H9 (cell line): ENCODE measurements at regions not wholly inside any gene's neighbourhood (a gene's known extent, or its start where the extent isn't known, plus 50 kb on each side); places are given as distances from the start of the nearest gene placed in this dataset.

Experiments used
- DNase-seq: peaks from one replicate; pipeline ENCODE4 v3.0.0-alpha.2; 2017
- H2AFZ ChIP-seq: one replicate; pipeline ENCODE4 v1.6.1; 2013; ENCODE audit warnings: mild to moderate bottlenecking, low read length, control low read depth, moderate library complexity
- H2AK5ac ChIP-seq: 2 replicates; pipeline ENCODE4 v1.6.1; 2013; ENCODE audit warnings: low read length, control low read depth, mixed read lengths; ENCODE audit not compliant: insufficient read length
- H2BK120ac ChIP-seq: one replicate; pipeline ENCODE4 v1.6.1; 2013; ENCODE audit warnings: low read depth, mild to moderate bottlenecking, low read length, control low read depth, inconsistent platforms; ENCODE audit not compliant: poor library complexity, severe bottlenecking
- H2BK12ac ChIP-seq: 2 replicates; pipeline ENCODE4 v1.6.1; 2013; ENCODE audit warnings: low read length, control low read depth, mixed read lengths, low read depth; ENCODE audit not compliant: insufficient read length
- H2BK15ac ChIP-seq: 2 replicates; pipeline ENCODE4 v1.6.1; 2013; ENCODE audit warnings: low read depth, low read length, control low read depth
- H2BK20ac ChIP-seq: one replicate; pipeline ENCODE4 v1.6.1; 2013; ENCODE audit warnings: low read depth, mild to moderate bottlenecking, low read length, control low read depth, inconsistent platforms; ENCODE audit not compliant: poor library complexity, severe bottlenecking
- H2BK5ac ChIP-seq: 2 replicates; pipeline ENCODE4 v1.6.1; 2013; ENCODE audit warnings: low read length, control low read depth, mixed read lengths; ENCODE audit not compliant: insufficient read length
- H3K14ac ChIP-seq: 2 replicates; pipeline ENCODE4 v1.6.1; 2013; ENCODE audit warnings: low read length, control low read depth; ENCODE audit not compliant: insufficient read depth
- H3K18ac ChIP-seq: 2 replicates; pipeline ENCODE4 v1.6.1; 2013; ENCODE audit warnings: low read depth, mild to moderate bottlenecking, mixed read lengths, low read length, control low read depth; ENCODE audit not compliant: insufficient read length
- H3K23ac ChIP-seq: 2 replicates; pipeline ENCODE4 v1.6.1; 2013; ENCODE audit warnings: low read length, control low read depth, mixed read lengths, low read depth; ENCODE audit not compliant: insufficient read length
- H3K23me2 ChIP-seq: 2 replicates; pipeline ENCODE4 v1.6.1; 2013; ENCODE audit warnings: low read depth, mild to moderate bottlenecking, mixed read lengths, low read length, control low read depth; ENCODE audit not compliant: insufficient read length, poor library complexity, severe bottlenecking
- H3K27ac ChIP-seq: 2 replicates; pipeline ENCODE4 v1.5.1; 2013; ENCODE audit warnings: low read length, control low read depth, mixed read lengths, low read depth; ENCODE audit not compliant: insufficient read length
- H3K27me3 ChIP-seq: 2 replicates; pipeline ENCODE4 v1.6.1; 2013; ENCODE audit warnings: low read length, control low read depth, inconsistent platforms; ENCODE audit not compliant: insufficient read depth
- H3K4ac ChIP-seq: 2 replicates; pipeline ENCODE4 v1.6.1; 2013; ENCODE audit warnings: low read depth, mild to moderate bottlenecking, control low read depth, inconsistent platforms, low read length, moderate library complexity
- H3K4me1 ChIP-seq: 2 replicates; pipeline ENCODE4 v1.6.1; 2013; ENCODE audit warnings: low read length, control low read depth, inconsistent platforms; ENCODE audit not compliant: insufficient read depth
- H3K4me2 ChIP-seq: 2 replicates; pipeline ENCODE4 v1.6.1; 2013; ENCODE audit warnings: low read length, control low read depth, mixed read lengths; ENCODE audit not compliant: insufficient read length, insufficient read depth
- H3K56ac ChIP-seq: 2 replicates; pipeline ENCODE4 v1.6.1; 2013; ENCODE audit warnings: low read depth, mild to moderate bottlenecking, mixed read lengths, low read length, control low read depth; ENCODE audit not compliant: insufficient read length
- H3K79me1 ChIP-seq: 2 replicates; pipeline ENCODE4 v1.6.1; 2013; ENCODE audit warnings: low read depth, mild to moderate bottlenecking, moderate library complexity, low read length, control low read depth, inconsistent platforms; ENCODE audit not compliant: insufficient read depth, poor library complexity, severe bottlenecking
- H3K79me2 ChIP-seq: 2 replicates; pipeline ENCODE4 v1.6.1; 2013; ENCODE audit warnings: low read length, control low read depth, inconsistent platforms; ENCODE audit not compliant: insufficient read depth
- H3K9ac ChIP-seq: 2 replicates; pipeline ENCODE4 v1.6.1; 2013; ENCODE audit warnings: low read length, control low read depth, mixed read lengths; ENCODE audit not compliant: insufficient read length; ENCODE audit errors: extremely low read depth
- H3K9me3 ChIP-seq: one replicate; pipeline ENCODE4 v1.6.1; 2013; ENCODE audit warnings: low read depth, low read length, inconsistent platforms; ENCODE audit not compliant: control insufficient read depth
- H3T11ph ChIP-seq: one replicate; pipeline ENCODE4 v1.6.1; 2013; ENCODE audit warnings: mild to moderate bottlenecking, low read length, control low read depth, inconsistent platforms
- H4K20me1 ChIP-seq: one replicate; pipeline ENCODE4 v1.6.1; 2013; ENCODE audit not compliant: control insufficient read depth, insufficient read length, insufficient read depth
- H4K5ac ChIP-seq: 2 replicates; pipeline ENCODE4 v1.6.1; 2013; ENCODE audit warnings: low read depth, mild to moderate bottlenecking, mixed read lengths, low read length, control low read depth; ENCODE audit not compliant: insufficient read length
- H4K8ac ChIP-seq: replicated peaks from 2 replicates; pipeline ENCODE4 v1.6.1; 2013; ENCODE audit warnings: low read length, control low read depth, mixed read lengths, low read depth; ENCODE audit not compliant: insufficient read length
- H4K91ac ChIP-seq: 2 replicates; pipeline ENCODE4 v1.6.1; 2013; ENCODE audit warnings: low read depth, mild to moderate bottlenecking, moderate library complexity, mixed read lengths, low read length, control low read depth; ENCODE audit not compliant: insufficient read length
- H3K27ac Mint-ChIP-seq, 3 experiments: 2 replicates in 2 of 3; 3 replicates in 1 of 3; pipeline ENCODE4 v1.8.0; 2020 to 2021; ENCODE audit warnings: mixed read lengths in 3 of 3, mild to moderate bottlenecking in 1 of 3, moderate library complexity in 1 of 3
- H3K27me3 Mint-ChIP-seq: 2 replicates; pipeline ENCODE4 v1.8.0; 2021; ENCODE audit warnings: low read depth, mild to moderate bottlenecking, moderate library complexity, mixed read lengths
- H3K36me3 Mint-ChIP-seq, 3 experiments: 2 replicates in 2 of 3; 3 replicates in 1 of 3; pipeline ENCODE4 v1.8.0; 2020 to 2021; ENCODE audit warnings: low read depth in 3 of 3, mixed read lengths in 3 of 3; ENCODE audit not compliant: insufficient read depth in 1 of 3
- H3K4me1 Mint-ChIP-seq, 2 experiments: 2 replicates each; pipeline ENCODE4 v1.8.0; 2020; ENCODE audit warnings: mixed read lengths in 2 of 2
- H3K4me3 Mint-ChIP-seq, 2 experiments: 2 replicates in 1 of 2; 3 replicates in 1 of 2; pipeline ENCODE4 v1.8.0; 2020 to 2021; ENCODE audit warnings: mild to moderate bottlenecking in 2 of 2, mixed read lengths in 2 of 2, moderate library complexity in 1 of 2
- H3K9me3 Mint-ChIP-seq, 2 experiments: 2 replicates in 1 of 2; 3 replicates in 1 of 2; pipeline ENCODE4 v1.8.0; 2020; ENCODE audit warnings: mild to moderate bottlenecking in 2 of 2, mixed read lengths in 2 of 2, moderate library complexity in 1 of 2
- WGBS: extraction: QIAGEN DNeasy Blood & Tissue Kit; methylation state at CpG from one replicate; pipeline ENCODE4 v1.1.7; 2013; ENCODE audit warnings: missing lambda C conversion rate, low lambda C conversion rate, mixed read lengths; ENCODE audit not compliant: insufficient read length; ENCODE audit errors: extremely low coverage; 5-methylcytosine and 5-hydroxymethylcytosine counted together
- TF ChIP-seq, protein P1 (sequence below): fragments of 200-600 bp; sonication (generic); conservative IDR thresholded peaks from 3 replicates; pipeline ENCODE4 v1.8.0; 2021; ENCODE audit warnings: antibody characterized with exemption, mild to moderate bottlenecking

DNA sequence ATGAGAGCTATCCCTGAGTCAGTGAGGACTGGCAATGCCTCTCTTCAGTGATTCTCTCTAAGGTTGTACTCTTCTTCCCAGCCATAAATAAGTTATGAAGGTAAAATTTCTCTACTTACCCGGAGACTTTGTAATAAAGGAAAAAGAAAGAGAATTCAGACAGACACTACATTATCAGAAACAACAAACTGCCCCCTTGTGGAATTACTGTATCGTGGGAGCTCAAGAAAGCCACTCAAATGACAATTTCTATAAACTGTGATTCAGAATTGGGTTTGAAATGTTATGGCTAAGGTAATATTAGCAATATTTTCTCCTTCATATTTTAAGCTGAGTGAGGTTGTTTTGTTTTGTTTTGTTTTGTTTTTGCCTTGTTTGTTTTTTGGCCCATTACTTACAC is 155.8 kb upstream of the TANK start:
- no peak for DNase-seq
- no CpG with 5 or more reads among the region's 2 CpGs for WGBS
- H3K9me3 ChIP-seq: no peaks in the 10 kb centered on the region
- no peak overlapping the region for H4K8ac ChIP-seq
- no peak overlapping the region for H3T11ph ChIP-seq
- H3K4ac ChIP-seq: no peak overlapping the region
- H2BK120ac ChIP-seq: no peak overlapping the region
- no peaks in the 10 kb centered on the region for H3K79me1 ChIP-seq
- H3K27me3 ChIP-seq: no peaks in the 10 kb centered on the region
- H2BK12ac ChIP-seq: no peak overlapping the region
- H3K4me1 Mint-ChIP-seq: peaks cover 3 to 6% of the 10 kb centered on the region in 2 experiments
- no peak overlapping the region for H2BK20ac ChIP-seq
- H3K27ac ChIP-seq: no peak overlapping the region
- H3K27me3 Mint-ChIP-seq: no peaks in the 10 kb centered on the region; the same call in 1 of the 2 replicates
- no peak overlapping the region for H3K4me3 Mint-ChIP-seq
- H3K27ac Mint-ChIP-seq: no peak overlapping the region
- H2AK5ac ChIP-seq: no peak overlapping the region
- no peak overlapping the region for H3K4me2 ChIP-seq
- H3K79me2 ChIP-seq: no peaks in the 10 kb centered on the region
- no peak overlapping the region for H4K91ac ChIP-seq
- H2AFZ ChIP-seq: no peak overlapping the region
- H2BK15ac ChIP-seq: no peak overlapping the region
- H4K20me1 ChIP-seq: no peaks in the 10 kb centered on the region
- no peak overlapping the region for H3K23ac ChIP-seq
- no peak overlapping the region for H3K56ac ChIP-seq
- no peak overlapping the region for H3K9ac ChIP-seq
- H4K5ac ChIP-seq: no peak overlapping the region
- no peaks in the 10 kb centered on the region; the same call in 1 of the 2 replicates for H3K4me1 ChIP-seq
- peaks cover 2 to 25% (median 5%) of the 10 kb centered on the region in 3 experiments; a peak in 5 of 7 replicates for H3K36me3 Mint-ChIP-seq
- H3K18ac ChIP-seq: no peak overlapping the region
- no peaks in the 10 kb centered on the region for H3K23me2 ChIP-seq
- H2BK5ac ChIP-seq: no peak overlapping the region
- TF ChIP-seq, protein P1, sequence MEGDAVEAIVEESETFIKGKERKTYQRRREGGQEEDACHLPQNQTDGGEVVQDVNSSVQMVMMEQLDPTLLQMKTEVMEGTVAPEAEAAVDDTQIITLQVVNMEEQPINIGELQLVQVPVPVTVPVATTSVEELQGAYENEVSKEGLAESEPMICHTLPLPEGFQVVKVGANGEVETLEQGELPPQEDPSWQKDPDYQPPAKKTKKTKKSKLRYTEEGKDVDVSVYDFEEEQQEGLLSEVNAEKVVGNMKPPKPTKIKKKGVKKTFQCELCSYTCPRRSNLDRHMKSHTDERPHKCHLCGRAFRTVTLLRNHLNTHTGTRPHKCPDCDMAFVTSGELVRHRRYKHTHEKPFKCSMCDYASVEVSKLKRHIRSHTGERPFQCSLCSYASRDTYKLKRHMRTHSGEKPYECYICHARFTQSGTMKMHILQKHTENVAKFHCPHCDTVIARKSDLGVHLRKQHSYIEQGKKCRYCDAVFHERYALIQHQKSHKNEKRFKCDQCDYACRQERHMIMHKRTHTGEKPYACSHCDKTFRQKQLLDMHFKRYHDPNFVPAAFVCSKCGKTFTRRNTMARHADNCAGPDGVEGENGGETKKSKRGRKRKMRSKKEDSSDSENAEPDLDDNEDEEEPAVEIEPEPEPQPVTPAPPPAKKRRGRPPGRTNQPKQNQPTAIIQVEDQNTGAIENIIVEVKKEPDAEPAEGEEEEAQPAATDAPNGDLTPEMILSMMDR: peak; percentile 64
- peaks cover 17 to 21% of the 10 kb centered on the region in 2 experiments for H3K9me3 Mint-ChIP-seq
- no peak overlapping the region for H3K14ac ChIP-seq
